Endothelial cell of umbilical vein (primary cell): ENCODE measurements at regions not wholly inside any gene's neighbourhood (a gene's known extent, or its start where the extent isn't known, plus 50 kb on each side); places are given as distances from the start of the nearest gene placed in this dataset.
"Not testable (repeated sequence)": the region's sequence is repeated elsewhere in the genome, so short reads cannot be mapped to it uniquely, and the experiment has no call there.

Experiments
- CTCF ChIP-seq, 2 donors: IDR thresholded peaks; 1 replicate in 1 of 2; 2 replicates in 1 of 2; pipeline ENCODE4 v1.5.1; 2011; ENCODE audit warnings: low read length in 2 of 2, mild to moderate bottlenecking in 2 of 2, moderate library complexity in 2 of 2, control low read depth in 1 of 2, inconsistent platforms in 1 of 2, low read depth in 1 of 2; ENCODE audit not compliant: insufficient read depth in 1 of 2; ENCODE audit errors: extremely low read depth in 1 of 2
- EZH2 ChIP-seq: IDR thresholded peaks from 2 replicates; pipeline ENCODE4 v1.6.1; 2012; ENCODE audit warnings: borderline replicate concordance, low read depth, mild to moderate bottlenecking, moderate library complexity, low read length, inconsistent platforms; ENCODE audit not compliant: severe bottlenecking
- FOS ChIP-seq: IDR thresholded peaks from 2 replicates; pipeline ENCODE4 v1.6.1; 2011; ENCODE audit warnings: mild to moderate bottlenecking, low read length, moderate library complexity, borderline replicate concordance; ENCODE audit not compliant: insufficient read depth
- POLR2A ChIP-seq: IDR thresholded peaks from 2 replicates; pipeline ENCODE4 v1.6.1; 2012; ENCODE audit warnings: low read depth, mild to moderate bottlenecking, control low read depth, low read length
- TF ChIP-seq, protein P1 (sequence below): IDR thresholded peaks from 2 replicates; pipeline ENCODE4 v1.6.1; 2011; ENCODE audit not compliant: insufficient read depth, insufficient read length

GRCh38 chrY:13930436-13930835 lies 55.8 kb downstream of the VCY start:
- not testable (repeated sequence) for TF ChIP-seq CTCF (IDR thresholded peaks at IDR 0.05; ENCODE audit: extremely low read depth in 1 of 2, insufficient read depth in 1 of 2, low read depth in 1 of 2, low read length in 2 of 2); EZH2; FOS; POLR2A
- TF ChIP-seq, protein P1, sequence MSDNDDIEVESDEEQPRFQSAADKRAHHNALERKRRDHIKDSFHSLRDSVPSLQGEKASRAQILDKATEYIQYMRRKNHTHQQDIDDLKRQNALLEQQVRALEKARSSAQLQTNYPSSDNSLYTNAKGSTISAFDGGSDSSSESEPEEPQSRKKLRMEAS, result not testable (repeated sequence)
